ENCODE measurements at regions not wholly inside any gene's neighbourhood (a gene's known extent, or its start where the extent isn't known, plus 50 kb on each side); places are given as distances from the start of the nearest gene placed in this dataset.

GRCh38 chr2:102872388-102872787, 110.6 kb downstream of the TMEM182 start:
- peak; percentile 71 for TF ChIP-seq CTCF (IDR thresholded peaks at IDR 0.05; ENCODE audit: poor library complexity, severe bottlenecking)
- peak; percentile 72 for TF ChIP-seq SMC3 (conservative IDR thresholded peaks at IDR 0.05; ENCODE audit: poor library complexity)
- TF ChIP-seq EZH2 (IDR thresholded peaks at IDR 0.05; ENCODE audit: borderline replicate concordance, insufficient read depth, low read length, poor library complexity, severe bottlenecking), result no peak
- no peak for TF ChIP-seq POLR2AphosphoS5 (IDR thresholded peaks at IDR 0.05)
- TF ChIP-seq MXI1 (conservative IDR thresholded peaks at IDR 0.05; ENCODE audit: poor library complexity, severe bottlenecking), result no peak
- no peak for TF ChIP-seq REST (IDR thresholded peaks at IDR 0.05; ENCODE audit: borderline replicate concordance)
- no peak for TF ChIP-seq EP300 (conservative IDR thresholded peaks at IDR 0.05; ENCODE audit: poor library complexity, severe bottlenecking)
- peak; percentile 77 for TF ChIP-seq RAD21 (conservative IDR thresholded peaks at IDR 0.05)

Data from neural cell (in vitro differentiated cells).